ENCODE measurements at regions not wholly inside any gene's neighbourhood (a gene's known extent, or its start where the extent isn't known, plus 50 kb on each side); places are given as distances from the start of the nearest gene placed in this dataset.

GRCh38 chr5:68475476-68475983, 260.0 kb downstream of the PIK3R1 start:
- intact Hi-C loops (cut with micrococcal nuclease; ENCODE audit: unreplicated experiment): no loop called here
- CTCF ChIA-PET: no interaction called here
- BruUV-seq (replicated peaks): no TSS peak

GRCh38 chr5:68476854-68477253, 261.3 kb downstream of the PIK3R1 start:
- no peaks in the 10 kb centered on the region for H3K36me3 ChIP-seq (ENCODE audit: insufficient read depth, low read length, poor library complexity, severe bottlenecking)
- DNase-seq (ENCODE audit: low spot score): no peak
- no TSS peak for BruUV-seq (replicated peaks)
- TF ChIP-seq CTCF (conservative IDR thresholded peaks at IDR 0.05; ENCODE audit: low read depth, low read length) (0 out of 2 replicates have a peak, but pooled peaks have one; percentile 10), EZH2 (IDR thresholded peaks at IDR 0.05; ENCODE audit: borderline replicate concordance, low read depth, low read length, poor library complexity, severe bottlenecking) (no peak)
- CTCF ChIA-PET: no interaction called here
- no peaks in the 10 kb centered on the region for H3K4me1 ChIP-seq (ENCODE audit: insufficient read depth, low read length, poor library complexity, severe bottlenecking)
- H3K27ac ChIP-seq (ENCODE audit: low read depth, low read length, poor library complexity, severe bottlenecking): no peak overlapping the region
- intact Hi-C loops (cut with micrococcal nuclease; ENCODE audit: unreplicated experiment): no loop called here
- no peak overlapping the region for H3K4me3 ChIP-seq (ENCODE audit: low read depth, low read length, poor library complexity, severe bottlenecking)
- H3K9me3 ChIP-seq (ENCODE audit: low read depth, low read length, poor library complexity, severe bottlenecking): no peaks in the 10 kb centered on the region
- no peaks in the 10 kb centered on the region for H3K27me3 ChIP-seq (replicated peaks; ENCODE audit: insufficient read depth, low read depth, low read length, poor library complexity)
- POLR2A ChIA-PET (ENCODE audit: low non-redundant PET): no interaction called here

More at GRCh38 chr5:68475476-68475983, 260.0 kb downstream of the PIK3R1 start:
- H3K4me3 ChIP-seq (ENCODE audit: low read depth, low read length, poor library complexity, severe bottlenecking): no peak overlapping the region
- POLR2A ChIA-PET (ENCODE audit: low non-redundant PET): no interaction called here
- H3K36me3 ChIP-seq (ENCODE audit: insufficient read depth, low read length, poor library complexity, severe bottlenecking): no peaks in the 10 kb centered on the region
- no peak for DNase-seq (ENCODE audit: low spot score)
- no peaks in the 10 kb centered on the region for H3K27me3 ChIP-seq (replicated peaks; ENCODE audit: insufficient read depth, low read depth, low read length, poor library complexity)
- no peak for TF ChIP-seq EZH2 (IDR thresholded peaks at IDR 0.05; ENCODE audit: borderline replicate concordance, low read depth, low read length, poor library complexity, severe bottlenecking)
- no peak for TF ChIP-seq CTCF (conservative IDR thresholded peaks at IDR 0.05; ENCODE audit: low read depth, low read length)
- no peaks in the 10 kb centered on the region for H3K4me1 ChIP-seq (ENCODE audit: insufficient read depth, low read length, poor library complexity, severe bottlenecking)
- H3K9me3 ChIP-seq (ENCODE audit: low read depth, low read length, poor library complexity, severe bottlenecking): no peaks in the 10 kb centered on the region
- no peak overlapping the region for H3K27ac ChIP-seq (ENCODE audit: low read depth, low read length, poor library complexity, severe bottlenecking)

- intact Hi-C loops (cut with micrococcal nuclease; ENCODE audit: unreplicated experiment): no loop called here
- Histone ChIP-seq H3K4me1 (ENCODE audit: insufficient read depth, low read length, poor library complexity, severe bottlenecking) (no peaks in the 10 kb centered on the region), H3K9me3 (ENCODE audit: low read depth, low read length, poor library complexity, severe bottlenecking) (no peaks in the 10 kb centered on the region), H3K27ac (ENCODE audit: low read depth, low read length, poor library complexity, severe bottlenecking) (no peak overlapping the region), H3K27me3 (replicated peaks; ENCODE audit: insufficient read depth, low read depth, low read length, poor library complexity) (no peaks in the 10 kb centered on the region), H3K36me3 (ENCODE audit: insufficient read depth, low read length, poor library complexity, severe bottlenecking) (no peaks in the 10 kb centered on the region), H3K4me3 (ENCODE audit: low read depth, low read length, poor library complexity, severe bottlenecking) (no peak overlapping the region)
- no peak for DNase-seq (ENCODE audit: low spot score)
- ChIA-PET CTCF (no interaction called here), POLR2A (ENCODE audit: low non-redundant PET) (no interaction called here)
- no peak for TF ChIP-seq CTCF (conservative IDR thresholded peaks at IDR 0.05; ENCODE audit: low read depth, low read length)
- TF ChIP-seq EZH2 (IDR thresholded peaks at IDR 0.05; ENCODE audit: borderline replicate concordance, low read depth, low read length, poor library complexity, severe bottlenecking): no peak
- BruUV-seq (replicated peaks): no TSS peak
Observed at GRCh38 chr5:68478301-68479095, 262.9 kb downstream of the PIK3R1 start.

All from A673 (cell line).